Left lung (tissue), 4 donors: ENCODE measurements at regions not wholly inside any gene's neighbourhood (a gene's known extent, or its start where the extent isn't known, plus 50 kb on each side); places are given as distances from the start of the nearest gene placed in this dataset.

Experiments used
- ATAC-seq: fragments of 200-7000 bp; cut with Tn5 transposase; one replicate; pipeline ENCODE4 v1.9.1; 2020; ENCODE audit warnings: moderate library complexity
- DNase-seq, 4 donors: peaks; one replicate each; pipeline ENCODE4 v3.0.0-alpha.2; 2013 to 2020
- H3K27ac ChIP-seq, 2 donors: fragments of 200-600 bp; sonication (generic) in 1 of 2; one replicate each; pipeline versions ENCODE4 v1.5.0 to v1.8.0; 2020 to 2021
- H3K27me3 ChIP-seq, 2 donors: fragments of 200-600 bp; sonication (generic) in 1 of 2; one replicate each; pipeline versions ENCODE4 v1.5.0 to v1.8.0; 2020 to 2021
- H3K36me3 ChIP-seq, 2 donors: fragments of 200-600 bp; sonication (generic) in 1 of 2; one replicate each; pipeline versions ENCODE4 v1.5.0 to v1.8.0; 2020 to 2021
- H3K4me1 ChIP-seq, 2 donors: fragments of 200-600 bp; one replicate each; pipeline ENCODE4 v1.8.0; 2021
- H3K4me3 ChIP-seq, 2 donors: fragments of 200-600 bp; sonication (generic) in 1 of 2; one replicate each; pipeline versions ENCODE4 v1.5.0 to v1.8.0; 2020 to 2021; ENCODE audit warnings: mild to moderate bottlenecking in 1 of 2
- H3K9me3 ChIP-seq, 2 donors: fragments of 200-600 bp; sonication (generic) in 1 of 2; one replicate each; pipeline versions ENCODE4 v1.5.0 to v1.8.0; 2020 to 2021
- CTCF ChIP-seq, 2 donors: fragments of 200-600 bp; sonication (generic) in 1 of 2; IDR thresholded peaks; one replicate each; pipeline versions ENCODE4 v1.5.0 to v1.8.0; 2021; ENCODE audit warnings: antibody characterized with exemption in 2 of 2
- intact Hi-C, 2 donors: fragments of 100-400 bp; cut with DNase I; formaldehyde crosslinking; loops; one replicate each; pipeline versions ENCODE4 v1.11.2 to v1.14.2; 2022
- donor health status: DM: no; HTN: yes; CAD: no.
- donor health status: DM: no; HTN: no; CAD: no.

DNA sequence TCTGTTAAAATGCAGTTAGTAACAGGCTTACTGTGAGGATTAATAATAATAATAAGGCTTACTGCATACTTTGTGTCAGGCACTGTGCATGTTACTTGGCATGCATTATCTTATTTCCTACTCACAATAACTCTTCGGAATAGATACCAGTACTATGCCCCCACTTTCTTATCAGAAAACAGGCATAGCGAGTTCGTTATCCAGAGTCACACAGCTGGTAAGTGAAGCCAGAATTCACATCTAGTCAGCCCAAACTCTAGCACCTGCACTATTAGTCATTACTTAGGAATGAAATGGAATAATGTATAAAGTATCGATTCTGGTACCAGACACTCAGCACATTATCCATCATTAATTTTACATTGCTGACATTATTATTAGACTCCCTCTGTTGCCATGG is 155.7 kb upstream of the BLID start:
- no peak for DNase-seq
- TF ChIP-seq CTCF (IDR thresholded peaks at IDR 0.05): no peak
- H3K27ac ChIP-seq: no peak overlapping the region
- ATAC-seq: no peak
- no peaks in the 10 kb centered on the region for H3K9me3 ChIP-seq
- H3K36me3 ChIP-seq: no peaks in the 10 kb centered on the region
- no peaks in the 10 kb centered on the region for H3K4me1 ChIP-seq
- no peak overlapping the region for H3K4me3 ChIP-seq
- intact Hi-C loops: no loop called here
- H3K27me3 ChIP-seq: no peaks in the 10 kb centered on the region

DNA sequence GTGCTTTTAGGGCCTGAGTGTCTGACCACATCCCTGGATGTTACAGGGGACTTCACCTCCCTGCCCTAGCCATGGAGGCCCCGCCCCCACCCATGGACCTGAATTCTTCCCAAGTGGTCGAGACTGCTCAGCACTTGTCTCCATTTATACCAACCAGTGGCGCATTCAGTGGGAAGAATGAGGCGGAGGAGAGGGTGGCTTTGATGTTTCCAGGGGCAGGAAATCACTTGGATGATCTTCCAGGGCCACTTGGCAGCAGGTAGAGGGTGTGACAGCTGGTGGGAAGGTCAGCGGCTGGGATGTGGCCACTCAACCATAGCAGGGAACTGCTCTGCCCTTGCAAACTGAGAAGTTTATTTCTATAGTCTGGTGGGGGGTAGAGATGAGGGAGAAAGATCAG is 155.1 kb upstream of the BLID start:
- Histone ChIP-seq H3K4me1 (no peaks in the 10 kb centered on the region), H3K4me3 (no peak overlapping the region), H3K27me3 (no peaks in the 10 kb centered on the region), H3K27ac (no peak overlapping the region), H3K36me3 (no peaks in the 10 kb centered on the region), H3K9me3 (no peaks in the 10 kb centered on the region)
- ATAC-seq: no peak
- no peak for TF ChIP-seq CTCF (IDR thresholded peaks at IDR 0.05)
- DNase-seq: no peak
- intact Hi-C loops: no loop called here

GRCh38 chr11:122270535-122270934 is 154.5 kb upstream of the BLID start:
- Histone ChIP-seq H3K27ac (no peak overlapping the region), H3K36me3 (no peaks in the 10 kb centered on the region), H3K4me1 (no peaks in the 10 kb centered on the region), H3K27me3 (no peaks in the 10 kb centered on the region), H3K9me3 (no peaks in the 10 kb centered on the region), H3K4me3 (no peak overlapping the region)
- intact Hi-C loops: no loop called here
- DNase-seq: no peak
- no peak for ATAC-seq
- no peak for TF ChIP-seq CTCF (IDR thresholded peaks at IDR 0.05)

GRCh38 chr11:122269824-122270223 is 153.8 kb upstream of the BLID start:
- TF ChIP-seq CTCF (IDR thresholded peaks at IDR 0.05): no peak
- no peak for ATAC-seq

GRCh38 chr11:122268601-122269130 is 152.7 kb upstream of the BLID start:
- ATAC-seq (no peak), DNase-seq (no peak)
- Histone ChIP-seq H3K9me3 (no peaks in the 10 kb centered on the region), H3K36me3 (no peaks in the 10 kb centered on the region), H3K27me3 (no peaks in the 10 kb centered on the region), H3K4me1 (no peaks in the 10 kb centered on the region), H3K4me3 (no peak overlapping the region), H3K27ac (no peak overlapping the region)
- no peak for TF ChIP-seq CTCF (IDR thresholded peaks at IDR 0.05)
- intact Hi-C loops: no loop called here

More at GRCh38 chr11:122269824-122270223, 153.8 kb upstream of the BLID start:
- H3K27me3 ChIP-seq: no peaks in the 10 kb centered on the region
- DNase-seq: no peak
- H3K9me3 ChIP-seq: no peaks in the 10 kb centered on the region
- intact Hi-C loops: no loop called here
- H3K4me1 ChIP-seq: no peaks in the 10 kb centered on the region
- H3K4me3 ChIP-seq: no peak overlapping the region
- H3K36me3 ChIP-seq: no peaks in the 10 kb centered on the region
- H3K27ac ChIP-seq: no peak overlapping the region
